HG03520 (cell line): ENCODE measurements at regions not wholly inside any gene's neighbourhood (a gene's known extent, or its start where the extent isn't known, plus 50 kb on each side); places are given as distances from the start of the nearest gene placed in this dataset.

Experiments
- ATAC-seq: cut with Tn5 transposase; IDR thresholded peaks from one replicate; pipeline ENCODE4 v1.9.1; 2021; ENCODE audit warnings: mild to moderate bottlenecking, moderate library complexity; ENCODE audit not compliant: unreplicated experiment

GRCh38 chr9:91065231-91066041 lies 263.8 kb downstream of the SYK start:
- no peak for ATAC-seq

GRCh38 chr9:91066042-91066415 lies 264.4 kb downstream of the SYK start:
- no peak for ATAC-seq

GRCh38 chr9:91066856-91067255 lies 265.2 kb downstream of the SYK start:
- ATAC-seq = no peak

- no peak for ATAC-seq
Measured at GRCh38 chr9:91067306-91067860, 265.8 kb downstream of the SYK start.

GRCh38 chr9:91071184-91071990 lies 269.8 kb downstream of the SYK start:
- no peak for ATAC-seq

GRCh38 chr9:91073049-91073810 lies 271.6 kb downstream of the SYK start:
- ATAC-seq = no peak

GRCh38 chr9:91073811-91074771 lies 272.5 kb downstream of the SYK start:
- ATAC-seq = no peak

GRCh38 chr9:91074866-91075265 lies 273.2 kb downstream of the SYK start:
- no peak for ATAC-seq

GRCh38 chr9:91075279-91075678 lies 273.7 kb downstream of the SYK start:
- ATAC-seq = no peak

GRCh38 chr9:91077624-91078368 lies 276.2 kb downstream of the SYK start:
- no peak for ATAC-seq

GRCh38 chr9:91078369-91078695 lies 276.7 kb downstream of the SYK start:
- ATAC-seq = no peak

- ATAC-seq = no peak
Measured at GRCh38 chr9:91082731-91083130, 279.0 kb downstream of the AUH start.

GRCh38 chr9:91084896-91085516 lies 276.7 kb downstream of the AUH start:
- ATAC-seq = no peak

- ATAC-seq = no peak
Measured at GRCh38 chr9:91085517-91086291, 276.0 kb downstream of the AUH start.

- ATAC-seq = no peak
Measured at GRCh38 chr9:91086657-91087461, 274.9 kb downstream of the AUH start.

GRCh38 chr9:91087462-91087759 lies 274.3 kb downstream of the AUH start:
- ATAC-seq = no peak

- ATAC-seq = no peak
Measured at GRCh38 chr9:91089405-91090129, 272.2 kb downstream of the AUH start.
